HT-29 (cell line): ENCODE measurements at regions not wholly inside any gene's neighbourhood (a gene's known extent, or its start where the extent isn't known, plus 50 kb on each side); places are given as distances from the start of the nearest gene placed in this dataset.

Source experiments
- DNase-seq: peaks from one replicate; pipeline ENCODE4 v3.0.0-alpha.2; 2015; ENCODE audit warnings: low spot score

- no peak for DNase-seq
Measured at GRCh38 chr4:45099471-45099870, 373.1 kb upstream of the GNPDA2 start.

DNA sequence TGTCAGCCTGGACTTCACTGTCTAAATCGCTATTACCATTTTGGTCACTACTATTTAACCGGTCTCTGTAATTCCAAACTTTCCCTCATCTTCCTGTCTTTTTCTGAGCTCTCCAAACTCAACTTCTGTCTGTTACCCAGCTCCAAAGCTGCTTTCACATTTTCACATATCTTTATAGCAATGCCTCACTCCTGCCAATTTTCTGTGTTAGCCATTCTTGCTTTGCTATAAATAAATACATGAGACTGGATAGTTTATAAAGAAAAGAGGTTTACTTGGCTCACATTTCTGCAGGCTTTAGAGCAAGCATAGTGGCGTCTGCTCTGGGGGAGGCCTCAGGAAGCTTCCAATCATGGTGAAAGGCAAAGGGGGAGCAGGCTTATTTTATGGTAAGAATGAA lies 368.3 kb upstream of the GNPDA2 start:
- DNase-seq = no peak

- DNase-seq = no peak
Measured at GRCh38 chr4:45082101-45082500, 355.7 kb upstream of the GNPDA2 start.

DNA sequence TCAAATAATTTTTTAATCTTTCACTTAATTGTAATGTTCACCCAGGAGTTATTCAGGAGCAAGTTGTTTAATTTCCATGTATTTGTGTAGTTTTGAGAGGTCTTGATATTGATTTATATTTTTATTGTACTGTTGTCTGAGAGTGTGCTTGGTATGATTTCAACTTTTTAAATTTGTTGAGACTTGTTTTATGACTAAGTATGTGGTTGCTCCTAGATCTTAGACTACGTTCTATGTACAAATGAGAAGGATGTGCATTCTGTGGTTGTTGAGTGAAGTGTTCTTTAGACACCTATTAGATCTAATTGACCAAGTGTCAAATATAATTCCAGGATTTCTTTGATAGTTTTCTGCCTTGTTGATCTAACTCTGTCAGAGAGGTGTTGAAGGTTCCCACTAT lies 353.3 kb upstream of the GNPDA2 start:
- DNase-seq = no peak

- DNase-seq = no peak
Measured at GRCh38 chr4:45078201-45078600, 351.8 kb upstream of the GNPDA2 start.

- no peak for DNase-seq
Measured at GRCh38 chr4:45072981-45073380, 346.6 kb upstream of the GNPDA2 start.

- DNase-seq = no peak
Measured at GRCh38 chr4:45064741-45065140, 338.4 kb upstream of the GNPDA2 start.

- DNase-seq = no peak
Measured at GRCh38 chr4:45063696-45064095, 337.3 kb upstream of the GNPDA2 start.

DNA sequence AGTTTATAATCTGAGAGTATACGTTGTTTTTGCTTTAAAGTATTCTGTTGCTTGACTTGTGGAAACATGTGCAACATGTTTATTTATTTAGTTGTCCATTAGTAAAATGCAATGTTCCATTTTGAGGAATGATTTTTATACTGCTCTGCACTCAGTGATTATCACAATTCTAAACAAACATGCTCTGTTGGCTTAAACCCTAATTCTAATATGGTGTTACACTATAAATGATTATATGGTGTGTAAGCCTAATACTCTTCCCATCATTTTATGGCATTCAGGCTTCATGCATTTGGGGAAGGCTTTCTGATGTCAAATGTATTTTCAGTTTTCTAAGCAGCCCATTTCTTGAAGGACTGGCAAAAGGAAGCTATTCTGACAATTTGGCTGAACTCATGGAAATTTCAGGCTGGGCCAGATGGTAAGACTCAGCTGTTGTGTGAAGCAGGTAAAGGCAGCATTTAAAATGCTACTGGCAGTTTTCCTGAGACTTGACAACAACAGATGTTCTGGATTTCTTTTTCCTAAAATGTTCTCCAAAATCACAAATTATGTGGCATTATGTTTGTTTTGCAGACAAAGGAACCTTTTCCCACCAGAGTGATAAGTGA lies 336.7 kb upstream of the GNPDA2 start:
- DNase-seq = no peak

- DNase-seq = no peak
Measured at GRCh38 chr4:45043911-45044310, 317.6 kb upstream of the GNPDA2 start.

DNA sequence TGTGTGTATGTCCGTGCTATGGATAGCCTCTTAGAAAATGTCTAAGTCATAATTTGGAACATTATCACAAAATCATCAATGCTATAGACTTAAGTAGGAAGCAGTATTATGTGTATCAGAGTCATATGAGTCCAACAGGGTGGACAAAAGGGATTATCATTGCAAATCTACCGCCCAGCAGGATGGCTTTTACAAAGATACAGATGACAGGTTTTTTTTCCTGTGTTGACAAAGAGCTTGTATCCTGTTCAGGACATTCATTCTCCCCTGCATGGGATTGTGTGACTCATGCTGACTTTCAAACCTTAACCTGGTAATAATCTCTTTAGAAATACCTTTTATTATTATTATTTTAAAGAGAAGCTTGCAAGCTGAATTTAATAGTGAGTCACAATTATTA lies 310.3 kb upstream of the GNPDA2 start:
- no peak for DNase-seq

- DNase-seq = no peak
Measured at GRCh38 chr4:45033676-45034419, 307.5 kb upstream of the GNPDA2 start.

- DNase-seq = no peak
Measured at GRCh38 chr4:45030059-45030458, 303.7 kb upstream of the GNPDA2 start.

- no peak for DNase-seq
Measured at GRCh38 chr4:45007508-45007907, 281.2 kb upstream of the GNPDA2 start.

DNA sequence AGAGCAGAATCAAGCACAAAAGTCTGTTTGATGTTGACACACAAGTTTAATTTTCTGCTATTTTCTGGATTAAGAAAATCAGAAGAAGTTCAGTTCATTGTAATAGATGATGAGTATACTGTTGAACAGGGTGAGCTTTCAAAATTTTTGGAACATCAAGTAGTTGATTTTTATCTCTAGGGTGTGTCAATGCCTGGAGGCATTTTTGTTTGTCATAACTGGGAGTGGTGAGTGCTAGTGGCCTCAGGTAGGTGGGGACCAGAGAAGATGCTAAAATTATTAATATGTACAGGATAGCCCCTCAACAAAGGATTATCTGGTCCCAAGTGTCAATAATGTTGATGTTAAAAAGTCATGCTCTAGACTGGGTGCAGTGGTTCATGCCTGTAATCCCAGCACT lies 279.7 kb upstream of the GNPDA2 start:
- DNase-seq = no peak

- no peak for DNase-seq
Measured at GRCh38 chr4:45004847-45005565, 278.6 kb upstream of the GNPDA2 start.

DNA sequence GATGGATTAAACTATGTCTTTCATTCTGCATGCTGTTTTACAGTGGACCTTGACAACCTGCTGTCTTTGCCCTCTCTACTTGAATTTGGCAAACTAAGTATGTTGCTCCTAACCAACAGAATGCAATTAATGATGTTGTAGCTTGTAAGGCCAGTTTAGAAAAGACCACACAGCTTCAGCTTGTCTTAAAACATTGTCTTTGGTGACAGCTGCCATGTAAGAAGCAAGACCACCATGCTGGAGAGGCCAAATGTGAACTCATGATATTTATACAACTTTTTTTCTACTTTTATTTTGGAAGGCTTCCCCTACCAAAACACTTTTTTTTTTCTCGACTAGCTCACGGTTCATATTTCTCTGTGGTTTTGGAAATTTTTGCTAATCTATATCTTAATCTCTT lies 278.0 kb upstream of the GNPDA2 start:
- DNase-seq = no peak

- peak; percentile 12 for DNase-seq
Measured at GRCh38 chr4:44996276-44996845, 270.0 kb upstream of the GNPDA2 start.

DNA sequence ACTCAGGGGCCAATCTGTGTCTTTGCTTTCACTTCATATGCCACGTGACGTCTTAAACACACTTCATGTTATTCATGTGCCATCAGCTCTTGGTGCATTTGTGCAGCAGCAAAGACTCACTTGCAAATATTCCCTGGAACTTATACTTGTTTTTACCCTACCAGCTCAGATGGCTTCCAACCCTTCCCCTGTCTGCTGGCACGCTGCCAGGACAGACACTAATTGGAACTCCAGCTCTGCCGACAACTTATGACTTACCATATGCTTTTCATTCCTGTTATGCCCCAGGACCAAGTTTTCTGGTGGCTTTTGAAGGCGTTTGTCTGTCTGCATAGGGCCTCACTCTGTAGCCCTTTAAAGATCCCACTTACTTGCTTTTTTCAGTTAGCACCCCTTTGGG lies 261.7 kb upstream of the GNPDA2 start:
- no peak for DNase-seq

DNA sequence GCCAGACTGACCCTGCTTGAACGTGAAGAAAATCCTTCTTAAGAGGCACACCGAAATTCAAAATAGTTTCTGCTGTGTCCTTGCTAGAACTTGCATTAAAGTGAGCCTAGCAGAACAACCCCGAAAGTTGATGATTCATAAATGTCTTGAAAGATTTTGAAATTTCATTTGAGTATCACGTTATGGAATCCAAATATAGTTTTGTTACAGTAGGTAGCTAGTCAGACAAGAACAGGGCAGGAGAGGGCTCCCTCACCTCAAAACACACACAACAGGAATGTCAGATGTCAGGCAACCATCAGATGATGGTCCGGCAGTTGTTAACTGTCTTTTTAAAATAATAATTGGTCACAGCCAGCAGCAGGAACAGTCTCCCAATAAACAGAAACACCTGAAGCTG lies 259.6 kb upstream of the GNPDA2 start:
- no peak for DNase-seq

- no peak for DNase-seq
Measured at GRCh38 chr4:44985152-44985551, 258.8 kb upstream of the GNPDA2 start.

- no peak for DNase-seq
Measured at GRCh38 chr4:44984083-44984482, 257.7 kb upstream of the GNPDA2 start.

GRCh38 chr4:44983083-44983482 lies 256.7 kb upstream of the GNPDA2 start:
- DNase-seq = no peak
